GM19467 (cell line): ENCODE measurements at regions not wholly inside any gene's neighbourhood (a gene's known extent, or its start where the extent isn't known, plus 50 kb on each side); places are given as distances from the start of the nearest gene placed in this dataset.

Source experiments
- ATAC-seq: cut with Tn5 transposase; IDR thresholded peaks from one replicate; pipeline ENCODE4 v1.9.1; 2021; ENCODE audit warnings: mild to moderate bottlenecking, moderate library complexity; ENCODE audit not compliant: unreplicated experiment

- ATAC-seq: no peak
Measured at GRCh38 chr22:47848184-47848920, 1085.9 kb downstream of the TBC1D22A start.

- ATAC-seq: no peak
Measured at GRCh38 chr22:47847131-47847890, 1084.9 kb downstream of the TBC1D22A start.

- ATAC-seq: no peak
Measured at GRCh38 chr22:47846206-47846605, 1083.8 kb downstream of the TBC1D22A start.

DNA sequence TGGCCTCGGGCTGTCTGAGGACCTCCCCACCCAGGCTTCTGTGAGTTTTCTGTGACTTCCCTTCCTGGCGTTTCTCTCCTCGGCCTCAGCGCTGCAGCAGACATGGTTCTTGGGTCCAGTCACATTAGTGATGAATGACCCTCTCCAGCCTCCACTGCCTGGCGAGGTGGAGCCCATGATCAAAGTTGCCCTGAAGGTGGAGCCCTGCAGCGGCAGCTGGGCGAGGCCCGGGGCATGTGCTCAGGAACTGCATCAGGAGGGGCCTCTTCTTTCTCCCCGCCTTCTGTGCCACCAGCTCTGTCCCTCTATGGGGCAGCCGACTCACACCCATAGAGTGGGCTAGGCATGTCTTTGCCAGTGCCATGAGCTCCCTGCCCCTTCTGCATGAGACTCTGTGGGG is 1079.7 kb downstream of the TBC1D22A start:
- no peak for ATAC-seq

GRCh38 chr22:47841156-47841555 is 1078.7 kb downstream of the TBC1D22A start:
- no peak for ATAC-seq

- ATAC-seq: no peak
Measured at GRCh38 chr22:47839595-47840227, 1077.3 kb downstream of the TBC1D22A start.

GRCh38 chr22:47837703-47838102 is 1075.3 kb downstream of the TBC1D22A start:
- ATAC-seq: no peak

GRCh38 chr22:47836957-47837356 is 1074.5 kb downstream of the TBC1D22A start:
- ATAC-seq: no peak

DNA sequence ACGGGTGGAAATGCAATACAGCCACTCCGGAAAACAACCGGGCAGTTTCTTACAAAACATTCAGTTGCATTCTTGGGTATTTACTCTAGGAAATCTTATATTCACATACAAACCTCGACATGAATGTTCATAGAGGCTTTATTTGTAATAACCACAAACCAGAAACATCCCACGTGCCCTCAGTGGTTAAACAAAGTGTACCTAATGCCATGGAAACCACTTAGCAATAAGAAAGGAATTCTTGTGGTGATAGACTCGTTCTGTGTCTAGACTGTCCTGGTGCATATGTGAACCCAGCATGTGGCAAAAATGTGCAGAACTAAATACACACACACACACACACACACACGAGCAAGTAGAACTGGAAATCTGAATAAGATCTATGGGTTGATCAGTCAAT is 1073.3 kb downstream of the TBC1D22A start:
- no peak for ATAC-seq

GRCh38 chr22:47826016-47826415 is 1063.6 kb downstream of the TBC1D22A start:
- no peak for ATAC-seq

GRCh38 chr22:47822422-47822821 is 1060.0 kb downstream of the TBC1D22A start:
- no peak for ATAC-seq

GRCh38 chr22:47818496-47818895 is 1056.0 kb downstream of the TBC1D22A start:
- ATAC-seq: no peak

DNA sequence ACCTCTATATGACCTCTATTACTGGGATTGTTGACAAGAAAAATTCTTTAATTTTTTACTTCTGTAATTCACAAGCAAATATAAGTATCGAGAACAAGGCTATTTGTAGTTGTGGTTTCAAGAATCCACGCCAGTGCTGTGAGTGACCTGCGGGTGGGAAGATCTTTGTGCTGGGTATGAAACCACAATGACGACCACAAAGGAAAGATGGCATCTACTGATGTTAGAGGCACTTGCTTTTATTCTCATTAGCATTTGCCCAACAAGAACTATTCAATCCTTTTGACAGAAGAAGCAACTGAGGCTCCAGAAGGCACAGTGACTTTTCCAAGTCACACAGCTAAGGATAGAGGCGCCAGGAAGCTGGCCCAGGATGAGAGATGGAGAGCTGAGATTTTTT is 1054.9 kb downstream of the TBC1D22A start:
- no peak for ATAC-seq

DNA sequence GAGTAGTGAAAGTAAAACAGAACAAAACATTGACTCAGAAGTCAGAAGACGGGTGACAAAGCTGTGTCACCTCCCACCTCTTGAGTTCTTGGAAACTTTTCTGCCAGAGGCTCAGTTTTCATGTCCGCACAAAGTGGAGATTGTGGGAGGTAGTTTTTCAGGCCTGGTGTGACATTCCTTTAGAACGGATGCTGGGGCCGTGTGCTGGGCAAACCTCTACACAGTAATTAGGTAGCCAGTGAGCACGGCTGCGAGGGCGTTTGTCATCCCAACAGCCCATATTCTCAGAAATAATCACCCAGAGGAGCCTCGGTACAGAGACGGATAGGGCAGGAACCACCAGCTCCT is 1054.4 kb downstream of the TBC1D22A start:
- no peak for ATAC-seq

- no peak for ATAC-seq
Measured at GRCh38 chr22:47816121-47816862, 1053.8 kb downstream of the TBC1D22A start.

- ATAC-seq: no peak
Measured at GRCh38 chr22:47814474-47814873, 1052.0 kb downstream of the TBC1D22A start.

- no peak for ATAC-seq
Measured at GRCh38 chr22:47813661-47814060, 1051.2 kb downstream of the TBC1D22A start.

GRCh38 chr22:47811971-47812370 is 1049.5 kb downstream of the TBC1D22A start:
- no peak for ATAC-seq

DNA sequence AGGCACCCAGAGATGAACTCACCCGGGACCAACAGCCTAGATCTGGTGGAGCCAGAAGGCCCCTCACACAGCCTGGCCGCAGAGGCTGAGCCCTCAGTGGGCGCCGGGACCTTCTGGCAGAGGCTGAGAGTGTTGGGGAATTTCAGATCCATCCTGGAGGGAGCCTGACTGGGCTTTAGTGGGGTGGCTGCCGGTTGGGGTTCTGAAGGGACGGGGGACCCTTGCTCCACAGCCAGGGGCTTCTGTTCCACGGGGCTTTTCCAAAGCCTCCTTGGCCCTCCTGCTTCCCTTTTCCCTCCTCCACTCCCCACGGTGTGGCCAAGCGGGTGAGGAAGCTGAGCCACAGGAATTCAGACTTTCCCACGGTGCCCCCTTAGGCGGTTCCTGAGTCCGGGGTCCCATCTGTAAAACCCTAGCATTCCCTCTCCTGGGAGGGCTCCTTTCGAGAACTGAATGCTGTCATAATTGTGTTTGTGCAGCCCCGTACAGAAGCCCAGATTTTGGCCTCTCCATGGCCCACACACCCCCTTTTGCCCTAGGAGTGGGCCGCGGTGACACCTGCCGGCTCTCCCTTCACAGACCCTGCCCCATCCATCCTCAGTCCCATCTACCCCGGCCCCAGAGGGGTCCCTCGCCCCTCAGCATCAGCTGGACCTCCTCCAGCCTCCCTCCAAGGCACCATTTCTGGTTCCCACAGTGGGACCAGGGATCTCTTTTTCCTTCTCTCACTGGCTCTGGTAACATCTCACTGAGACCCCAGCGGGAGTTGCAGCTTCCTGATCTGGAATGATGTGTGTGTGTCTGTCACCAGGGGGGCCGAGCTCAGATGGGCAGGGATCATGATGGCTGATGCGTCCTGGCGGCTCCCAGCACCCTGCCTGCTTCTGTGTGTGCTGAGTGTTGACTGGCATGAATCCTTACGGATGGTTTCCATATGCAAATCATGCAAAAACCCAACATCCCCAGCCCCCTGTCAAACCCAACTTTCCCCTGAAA is 1048.4 kb downstream of the TBC1D22A start:
- no peak for ATAC-seq
